Hepatic stellate cell (primary cell): ENCODE measurements at regions not wholly inside any gene's neighbourhood (a gene's known extent, or its start where the extent isn't known, plus 50 kb on each side); places are given as distances from the start of the nearest gene placed in this dataset.
"Not testable (repeated sequence)": the region's sequence is repeated elsewhere in the genome, so short reads cannot be mapped to it uniquely, and the experiment has no call there.

ENCODE experiments used
- DNase-seq: peaks from one replicate; pipeline ENCODE4 v3.0.0; 2011; ENCODE audit warnings: low spot score

DNA sequence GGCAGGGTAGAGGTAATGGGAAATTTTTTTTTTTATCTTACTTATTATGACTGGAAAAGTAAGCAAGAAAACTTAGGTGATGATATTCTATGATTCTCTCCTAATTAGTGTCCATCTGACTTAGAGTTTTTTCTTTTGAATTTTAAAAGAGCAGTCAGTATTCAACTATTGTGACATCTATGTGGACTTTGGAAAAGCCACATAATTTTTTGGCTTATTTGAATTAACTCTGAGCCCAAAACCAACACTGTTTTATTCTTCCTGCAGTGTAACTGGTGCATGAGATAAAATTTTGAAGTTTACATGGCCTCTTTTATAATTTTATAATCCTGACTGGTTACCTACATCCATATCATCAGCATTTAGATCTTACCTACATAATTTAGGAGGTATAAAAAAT is 619.7 kb downstream of the EPM2A start:
- no peak for DNase-seq

DNA sequence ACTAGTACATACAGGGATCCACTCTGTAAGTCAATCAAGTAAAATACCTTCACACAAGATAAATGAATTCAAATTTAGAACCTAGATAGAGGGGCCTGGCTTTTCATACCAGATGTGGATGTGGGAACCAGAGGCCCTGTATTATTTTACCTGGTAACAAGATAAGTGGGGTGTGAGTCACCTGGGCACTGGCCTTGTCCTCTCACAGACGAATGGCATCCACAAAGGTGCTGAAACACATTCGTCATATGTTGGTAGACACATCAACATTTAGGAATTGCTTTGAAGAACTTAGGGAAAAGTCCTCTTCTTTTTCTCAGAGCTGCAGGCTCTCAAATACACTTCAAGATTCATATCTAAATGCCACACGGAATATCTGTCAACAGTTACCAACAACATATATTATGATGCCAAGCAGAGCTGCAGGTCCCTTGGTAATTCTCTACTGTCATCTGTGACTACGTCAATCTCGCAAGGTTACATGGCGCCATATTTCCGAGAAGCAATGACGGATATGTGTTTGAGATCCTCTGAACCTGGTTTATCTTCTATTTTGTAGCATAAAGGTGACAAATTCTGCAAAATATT is 618.6 kb downstream of the EPM2A start:
- DNase-seq: no peak

DNA sequence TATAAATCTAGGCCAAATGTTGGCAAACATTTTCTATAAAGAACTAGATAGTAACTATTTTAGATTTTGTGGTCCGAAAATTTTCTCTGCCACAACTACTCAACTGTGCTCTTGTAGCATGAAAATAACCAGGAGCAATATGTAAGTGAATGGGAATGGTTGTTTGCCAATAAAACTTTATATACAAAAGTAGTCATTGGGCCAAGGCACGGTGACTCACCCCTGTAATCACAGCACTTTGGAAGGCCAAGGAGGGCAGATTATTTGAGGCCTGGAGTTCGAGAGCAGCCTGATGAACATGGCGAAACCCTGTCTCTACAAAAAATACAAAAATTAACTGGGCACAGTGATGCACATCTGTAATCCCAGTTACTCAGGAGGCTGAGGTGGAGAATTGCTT is 617.1 kb downstream of the EPM2A start:
- no peak for DNase-seq

DNA sequence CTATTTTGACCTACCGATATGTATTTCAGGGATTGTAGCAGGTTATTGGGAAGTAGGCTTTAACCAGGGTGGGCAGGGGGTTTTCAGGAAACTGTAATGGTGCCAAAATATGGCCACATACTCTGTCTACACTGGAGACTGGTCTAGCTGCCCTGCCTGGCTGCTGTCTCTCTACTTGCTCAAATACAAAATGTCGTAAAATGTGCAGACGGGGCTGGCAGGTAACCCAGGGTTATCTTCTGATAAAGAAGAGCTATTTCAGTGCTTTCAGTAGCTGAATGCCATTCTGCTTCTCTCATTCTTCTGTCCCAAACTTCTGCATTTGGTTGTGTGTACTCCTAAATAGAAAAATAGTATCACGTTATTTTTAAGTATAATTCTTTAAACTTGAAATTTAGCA is 616.2 kb downstream of the EPM2A start:
- no peak for DNase-seq

DNA sequence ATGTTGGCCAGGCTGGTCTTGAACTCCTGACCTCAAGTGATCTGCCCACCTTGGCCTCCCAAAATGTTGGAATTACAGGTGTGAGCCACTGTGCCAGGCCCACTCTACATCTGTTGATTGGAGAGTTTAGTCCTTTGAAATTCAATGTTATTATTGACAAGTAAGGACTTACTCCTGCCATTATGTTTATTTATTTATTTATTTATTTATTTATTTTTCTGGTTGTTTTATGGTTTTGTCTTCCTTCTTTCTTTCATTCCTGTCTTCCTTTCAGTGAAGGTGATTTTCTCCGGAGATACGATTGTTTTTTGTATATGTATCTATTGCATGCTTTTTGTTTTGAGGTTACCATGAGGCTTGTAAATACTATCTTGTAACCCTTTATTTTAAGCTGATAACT is 602.6 kb downstream of the EPM2A start:
- no peak for DNase-seq

DNA sequence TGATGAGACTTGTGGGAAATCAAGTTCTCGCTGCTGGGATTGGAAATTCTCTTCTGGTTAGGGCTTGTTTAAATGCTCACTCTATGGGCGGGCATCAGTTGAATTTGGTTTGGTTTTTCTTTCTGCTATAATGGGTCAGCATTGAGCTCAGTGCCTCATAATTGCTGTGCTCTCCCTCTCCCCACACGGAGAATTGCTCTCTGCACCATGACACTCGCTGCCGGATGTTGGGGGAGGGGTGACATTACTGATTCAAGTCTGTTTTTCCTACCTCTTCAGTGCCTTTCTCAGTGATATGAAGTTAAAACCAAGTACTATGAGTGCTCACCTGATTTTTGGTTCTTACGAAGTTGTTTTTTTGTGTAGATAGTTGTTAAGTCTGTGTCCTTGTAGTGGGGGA is 599.6 kb downstream of the EPM2A start:
- no peak for DNase-seq

DNA sequence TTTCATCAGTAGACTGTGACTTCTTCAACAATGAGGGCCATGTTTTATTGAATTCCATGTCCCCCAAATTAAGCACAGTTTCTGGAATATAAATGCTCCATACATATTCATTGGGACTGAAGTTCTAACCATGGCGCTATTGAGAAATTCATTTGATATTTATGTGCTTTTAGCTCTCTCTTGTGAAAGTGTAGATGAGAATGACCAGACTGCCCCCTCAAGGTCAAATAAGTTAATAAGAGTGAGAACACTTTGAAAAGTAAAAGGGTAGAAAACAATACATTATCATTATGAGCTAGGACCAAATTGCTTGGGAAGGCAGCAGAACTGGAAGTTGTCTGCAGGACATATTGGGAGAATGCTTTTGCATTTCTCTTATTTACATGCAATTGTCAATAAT is 597.9 kb downstream of the EPM2A start:
- DNase-seq: no peak

DNA sequence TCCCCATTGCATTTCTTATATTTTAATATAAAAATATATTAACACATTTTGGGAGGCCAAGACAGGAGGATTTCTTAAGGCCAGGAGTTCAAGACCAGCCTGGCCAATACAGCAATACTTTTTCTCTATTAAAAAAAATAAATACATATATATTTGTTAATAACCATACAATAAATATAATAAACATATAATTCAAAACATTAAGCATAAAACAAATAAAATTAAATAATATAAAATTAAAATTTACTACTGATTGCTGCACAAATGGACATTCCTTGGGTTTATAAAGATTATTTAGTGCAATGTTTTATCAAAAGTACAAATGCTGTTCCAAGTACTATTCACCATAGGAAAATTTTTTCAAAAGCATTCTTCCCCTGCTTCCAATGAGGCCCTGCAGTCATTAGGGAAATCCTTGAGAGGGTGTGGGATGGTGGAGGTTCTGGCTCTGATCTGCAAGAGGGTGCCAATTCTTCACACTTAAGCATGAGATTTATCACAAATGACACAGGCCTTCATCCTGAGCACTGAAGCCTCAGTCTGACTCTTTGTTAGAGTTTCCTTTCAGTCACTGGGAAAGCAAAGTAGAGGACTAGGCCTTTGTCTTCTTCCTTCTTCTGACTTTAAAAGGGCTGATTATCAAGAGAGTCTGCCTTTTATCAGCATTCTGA is 596.7 kb downstream of the EPM2A start:
- DNase-seq: no peak

DNA sequence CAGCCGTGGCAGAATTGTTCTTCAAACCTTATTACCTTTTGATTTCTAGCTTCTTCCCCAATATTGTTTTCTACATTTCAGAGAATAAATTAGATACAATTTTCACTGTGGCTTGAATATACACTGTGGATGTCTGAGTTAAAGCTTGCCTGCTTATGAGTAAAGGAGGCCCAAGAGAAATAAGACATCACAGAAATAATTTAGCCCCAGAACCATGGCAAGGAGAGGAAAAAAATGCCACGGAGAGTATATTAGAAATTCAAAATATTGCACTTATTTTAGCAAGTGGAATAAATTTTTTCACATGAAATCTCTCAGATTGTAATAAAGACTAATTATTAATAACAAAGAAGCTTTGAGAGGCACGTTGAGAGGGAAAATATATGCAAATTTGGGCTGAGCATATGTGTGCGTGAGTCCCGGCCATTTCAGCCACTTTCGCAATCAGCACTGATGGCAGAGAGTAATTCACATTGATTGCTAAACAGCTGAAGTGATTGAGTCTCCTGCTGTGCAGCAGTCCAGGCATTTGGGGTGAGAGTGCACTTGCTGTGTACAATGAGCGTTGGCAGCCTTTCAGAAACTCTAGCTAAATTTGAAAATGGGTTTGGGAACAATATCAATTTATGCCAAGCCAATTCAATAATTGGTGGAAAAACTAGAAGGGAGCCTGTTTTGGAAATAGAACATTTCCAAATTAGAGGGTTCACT is 596.0 kb downstream of the EPM2A start:
- no peak for DNase-seq

DNA sequence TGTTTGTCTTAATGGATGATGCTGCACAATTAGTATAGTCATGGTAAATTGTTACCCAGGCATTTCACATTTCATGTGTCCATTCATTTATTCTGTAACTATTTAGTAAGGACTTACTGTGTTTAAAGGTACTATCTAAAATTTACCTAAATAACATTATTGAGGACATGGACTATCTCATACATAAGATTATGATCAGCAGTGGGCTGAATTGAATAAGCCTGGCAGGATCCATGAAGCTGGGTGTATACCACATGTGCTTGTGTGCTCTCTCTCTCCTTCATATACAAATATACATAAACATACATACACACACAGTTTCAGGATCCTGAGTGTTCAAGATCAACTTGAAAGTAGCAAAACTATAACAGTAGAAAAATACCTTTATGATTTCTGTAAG is 595.4 kb downstream of the EPM2A start:
- no peak for DNase-seq

DNA sequence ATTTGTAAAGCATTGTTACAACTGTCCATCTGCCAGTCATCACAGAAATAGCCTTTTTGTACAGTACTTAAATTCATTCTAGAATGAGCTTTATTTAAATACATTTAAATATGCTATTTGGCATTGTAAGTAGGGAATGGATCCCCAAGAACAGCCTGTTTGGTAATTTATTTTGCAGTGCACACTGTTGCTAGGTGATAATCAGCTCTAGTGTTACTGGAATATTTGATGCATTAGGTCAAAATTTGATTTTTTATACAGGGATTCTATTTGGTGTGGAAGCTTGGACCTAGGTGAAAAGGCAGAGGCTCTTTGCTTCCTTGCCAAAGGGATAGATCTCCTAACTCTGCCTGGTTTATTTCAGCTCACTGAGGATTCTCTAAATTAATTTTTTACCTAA is 593.7 kb downstream of the EPM2A start:
- DNase-seq: no peak

DNA sequence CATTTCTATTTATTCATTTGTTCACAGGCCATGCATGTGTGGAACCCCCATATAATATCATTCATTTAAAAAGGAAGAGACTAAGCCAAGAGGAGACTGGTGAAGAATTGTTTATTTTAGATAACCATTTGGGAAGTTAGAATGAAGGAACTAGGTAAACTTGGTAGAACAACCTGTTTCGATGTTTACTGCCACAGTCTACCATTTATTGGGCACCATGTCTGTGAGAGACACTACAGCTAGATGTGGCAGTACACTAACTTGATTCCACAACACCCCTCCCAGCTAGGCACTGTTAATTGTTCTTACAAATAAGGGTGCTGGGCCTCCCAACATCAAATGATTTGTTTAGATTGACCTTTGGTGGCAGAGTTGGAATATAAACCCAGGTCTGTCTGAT is 592.4 kb downstream of the EPM2A start:
- DNase-seq: no peak

DNA sequence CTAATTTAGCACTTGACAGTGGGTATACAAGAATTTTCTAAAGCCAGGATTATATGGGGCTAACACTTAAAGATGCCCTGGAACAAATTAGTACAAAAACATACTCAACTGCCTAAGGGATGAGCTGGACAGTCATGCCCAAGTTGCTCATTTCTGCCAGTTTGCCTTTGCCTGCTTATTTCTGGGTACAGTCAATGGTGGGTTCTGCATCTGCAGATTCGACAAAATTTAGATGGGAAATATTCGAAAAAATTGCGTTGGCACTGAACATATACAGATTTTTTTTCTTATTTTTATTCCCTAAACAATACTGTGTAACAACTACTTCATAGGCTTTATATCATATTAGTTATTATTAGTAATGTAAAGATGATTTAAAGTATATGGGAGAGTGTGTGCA is 591.9 kb downstream of the EPM2A start:
- DNase-seq: no peak

DNA sequence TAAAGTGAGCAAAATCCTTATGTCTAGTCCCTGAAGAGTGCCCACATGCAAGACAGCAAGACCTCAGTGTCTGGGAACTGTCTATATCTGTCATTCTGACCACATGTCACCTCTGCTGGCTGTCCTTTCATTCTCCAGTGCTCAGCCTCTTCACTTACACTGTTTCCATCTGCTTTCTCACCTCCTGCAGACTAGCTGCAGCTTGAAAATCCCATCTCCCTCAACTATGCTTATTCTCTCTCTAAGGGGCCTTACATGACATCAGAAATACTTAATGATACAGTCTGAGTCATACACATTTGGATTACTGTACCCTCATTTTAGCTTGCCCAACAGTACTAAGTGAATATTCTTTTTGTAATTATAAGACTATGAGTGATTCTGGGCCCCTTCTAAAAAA is 587.8 kb downstream of the EPM2A start:
- no peak for DNase-seq

DNA sequence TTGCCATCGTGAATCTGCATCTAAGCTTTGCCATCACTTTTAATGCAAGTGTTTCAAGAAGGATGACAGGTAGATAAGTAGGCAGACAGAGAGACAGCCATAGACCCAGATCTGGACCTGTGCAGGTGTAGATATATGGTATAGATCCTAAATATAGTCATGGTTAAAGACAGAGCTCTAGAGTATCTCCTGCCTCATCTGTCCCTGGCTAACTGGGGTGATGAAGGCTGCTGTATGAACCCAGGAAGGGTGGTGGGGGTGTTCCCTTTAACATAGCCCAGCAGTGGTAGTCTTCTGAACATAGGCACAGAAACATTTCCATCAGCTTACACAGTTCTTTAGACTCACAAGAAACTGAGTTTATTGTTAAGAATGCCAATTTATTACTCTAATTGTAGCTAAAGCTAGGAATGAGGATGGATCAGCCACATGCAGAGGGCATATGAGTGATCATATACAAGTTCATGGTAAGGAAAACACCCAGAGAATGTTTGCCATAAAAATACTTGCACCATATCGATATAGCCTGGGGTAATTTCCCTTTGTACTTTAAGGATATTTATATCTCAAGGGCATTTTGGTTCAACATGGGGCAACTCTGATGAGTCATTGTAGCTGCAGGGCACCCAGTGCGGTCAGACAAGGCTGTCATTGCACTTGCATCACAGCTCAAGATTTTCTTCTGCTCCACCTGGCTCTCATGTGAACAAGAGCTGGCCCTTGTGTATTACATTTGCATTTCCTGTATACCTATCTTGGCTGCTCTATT is 587.2 kb downstream of the EPM2A start:
- peak; percentile 2 for DNase-seq

DNA sequence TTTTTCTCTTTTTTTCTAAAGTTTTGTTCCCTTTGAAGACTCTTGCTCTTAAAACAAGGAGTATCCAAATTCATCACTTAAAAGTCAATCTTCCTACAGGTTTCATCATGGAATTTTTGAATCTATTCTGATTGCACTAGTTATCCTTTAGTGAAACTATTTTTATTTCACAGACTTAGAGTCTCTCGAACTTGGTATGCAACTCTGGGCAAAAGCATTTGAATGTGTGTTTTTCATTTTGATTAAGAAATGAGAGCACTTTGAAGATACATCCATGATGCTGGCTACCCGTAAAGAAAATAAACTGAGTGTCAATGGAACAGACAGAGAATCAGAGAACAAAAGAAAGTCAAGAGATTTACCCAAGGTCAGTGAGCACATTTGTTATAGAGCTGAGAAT is 586.5 kb downstream of the EPM2A start:
- no peak for DNase-seq

DNA sequence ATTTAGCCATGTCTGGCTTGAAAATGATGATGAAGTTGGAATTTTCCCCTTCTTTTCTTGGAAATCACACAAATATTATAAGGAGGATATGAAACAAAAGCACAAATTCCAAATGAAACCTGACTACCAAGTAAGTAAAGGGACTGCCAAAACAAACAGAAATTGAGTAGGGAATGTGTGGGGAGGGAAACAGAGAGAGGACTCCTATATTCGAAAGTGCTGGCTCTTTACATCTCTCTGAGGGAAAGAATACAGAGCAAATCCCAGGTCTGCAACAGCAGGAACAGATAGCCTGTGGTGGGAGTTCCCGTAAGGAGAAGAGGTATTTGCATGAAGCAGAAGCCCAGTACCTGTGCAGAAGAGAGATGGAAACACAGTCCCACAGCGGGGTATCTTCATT is 583.7 kb downstream of the EPM2A start:
- DNase-seq: no peak

DNA sequence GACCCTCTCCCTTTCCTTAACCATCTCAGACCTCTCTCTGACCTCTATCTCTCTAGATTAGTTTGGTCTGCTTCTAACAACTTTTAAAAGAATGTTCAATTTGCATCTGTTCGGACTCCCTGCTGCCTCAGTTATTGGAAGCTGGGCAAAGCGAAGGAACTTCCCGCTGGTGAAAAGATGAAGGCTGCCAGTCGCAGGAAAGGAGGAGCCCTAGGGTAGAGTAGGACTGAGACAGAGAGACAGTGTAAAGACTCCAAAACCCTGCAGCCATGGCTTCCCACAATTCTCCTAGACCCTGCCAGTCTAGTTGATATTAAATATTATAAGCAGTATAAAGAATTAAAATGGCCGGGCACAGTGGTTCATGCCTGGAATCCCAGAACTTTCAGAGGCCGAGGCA is 581.8 kb downstream of the EPM2A start:
- DNase-seq: no peak

DNA sequence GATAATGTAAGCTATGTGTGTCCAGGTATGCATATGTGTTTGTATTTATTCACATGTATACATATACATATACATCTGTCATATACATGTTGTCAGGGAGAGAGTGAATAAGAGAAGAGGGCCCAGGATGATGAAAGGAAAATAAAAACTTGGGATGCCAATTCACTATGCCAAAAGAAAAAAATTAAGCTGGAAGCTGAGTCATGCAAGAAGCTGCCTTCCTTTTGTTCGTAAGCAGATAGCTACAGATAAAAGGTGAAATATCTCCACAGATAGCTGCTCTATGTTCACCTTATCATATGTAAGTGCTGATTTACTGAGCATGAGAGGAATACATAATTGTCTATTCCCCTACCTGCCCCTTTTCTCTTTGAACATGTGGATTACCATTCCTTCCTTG is 579.9 kb downstream of the EPM2A start:
- no peak for DNase-seq

DNA sequence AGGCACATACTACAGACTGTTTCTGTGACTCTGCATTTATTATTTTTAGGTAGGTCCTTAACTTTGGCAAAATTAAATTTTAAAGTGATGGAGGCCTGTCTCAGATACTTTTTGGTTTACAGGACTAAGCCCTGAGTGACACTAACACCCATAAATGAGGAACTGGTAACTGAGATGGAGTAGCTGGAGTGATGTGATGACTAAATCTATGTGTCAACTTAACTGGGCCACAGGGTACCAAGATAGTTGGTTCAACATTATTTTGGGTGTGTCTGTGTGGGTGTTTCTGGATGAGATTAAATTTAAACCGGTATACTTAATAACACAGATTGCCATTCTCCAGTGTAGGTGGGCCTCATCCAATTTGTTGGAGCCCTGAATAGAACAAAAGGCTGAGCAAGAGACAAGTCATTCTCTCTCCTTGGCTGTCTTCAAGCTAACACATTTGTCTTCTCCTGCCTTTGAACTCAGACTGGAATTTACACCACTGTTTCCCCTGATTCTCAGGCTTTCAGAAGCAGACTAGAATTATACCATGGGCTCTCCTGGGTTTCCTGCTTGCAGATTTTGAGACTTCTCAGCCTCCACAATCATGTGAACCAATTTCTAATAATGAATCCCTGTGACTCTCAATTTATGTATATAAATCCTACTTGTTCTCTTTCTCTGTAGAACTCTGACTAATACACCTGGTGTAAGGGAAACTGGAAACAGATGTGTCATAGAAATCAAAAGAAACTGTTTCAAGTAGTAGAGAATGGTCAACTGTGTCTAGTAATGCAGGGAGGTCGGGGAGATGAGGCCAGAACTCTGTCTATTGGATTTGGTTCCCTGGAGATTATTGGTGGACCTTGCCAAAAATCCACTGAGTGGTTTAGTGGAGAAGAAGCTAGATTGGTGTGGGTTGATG is 579.2 kb downstream of the EPM2A start:
- no peak for DNase-seq

DNA sequence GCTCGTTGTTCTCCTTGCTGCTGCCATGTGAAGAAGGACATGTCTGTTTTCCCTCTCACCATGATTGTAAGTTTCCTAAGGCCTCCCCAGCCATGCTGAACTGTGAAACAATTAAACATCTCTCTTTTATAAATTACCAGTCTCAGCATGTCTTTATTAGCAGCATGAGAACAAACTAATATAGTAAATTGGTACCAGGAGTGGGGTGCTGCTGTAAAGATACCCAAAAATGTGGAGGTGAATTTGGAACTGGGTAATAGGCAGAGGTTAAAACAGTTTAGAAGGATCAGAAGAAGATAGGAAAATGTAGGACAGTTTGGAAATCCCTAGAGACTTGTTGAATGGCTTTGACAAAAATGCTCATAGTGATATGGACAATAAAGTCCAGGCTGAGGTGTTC is 576.7 kb downstream of the EPM2A start:
- not testable (repeated sequence) for DNase-seq

DNA sequence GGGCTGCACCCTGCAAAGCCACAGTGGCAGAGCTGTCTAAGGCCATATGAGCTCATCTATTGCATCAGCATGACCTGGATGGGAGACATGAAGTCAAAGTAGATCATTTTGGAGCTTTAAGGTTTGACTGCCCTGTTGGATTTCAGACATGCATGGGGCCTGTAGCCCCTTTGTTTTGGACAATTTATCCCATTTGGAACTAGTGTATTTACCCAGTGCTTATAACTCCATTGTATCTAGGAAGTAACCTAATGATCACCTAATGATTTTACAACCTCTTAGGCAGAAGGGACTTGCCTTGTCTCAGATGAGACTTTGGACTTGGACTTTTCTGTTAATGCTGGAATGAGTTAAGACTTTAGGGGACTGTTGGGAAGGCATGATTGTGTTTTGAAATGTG is 575.4 kb downstream of the EPM2A start:
- DNase-seq: no peak
